ENCODE measurements at regions not wholly inside any gene's neighbourhood (a gene's known extent, or its start where the extent isn't known, plus 50 kb on each side); places are given as distances from the start of the nearest gene placed in this dataset.

DNA sequence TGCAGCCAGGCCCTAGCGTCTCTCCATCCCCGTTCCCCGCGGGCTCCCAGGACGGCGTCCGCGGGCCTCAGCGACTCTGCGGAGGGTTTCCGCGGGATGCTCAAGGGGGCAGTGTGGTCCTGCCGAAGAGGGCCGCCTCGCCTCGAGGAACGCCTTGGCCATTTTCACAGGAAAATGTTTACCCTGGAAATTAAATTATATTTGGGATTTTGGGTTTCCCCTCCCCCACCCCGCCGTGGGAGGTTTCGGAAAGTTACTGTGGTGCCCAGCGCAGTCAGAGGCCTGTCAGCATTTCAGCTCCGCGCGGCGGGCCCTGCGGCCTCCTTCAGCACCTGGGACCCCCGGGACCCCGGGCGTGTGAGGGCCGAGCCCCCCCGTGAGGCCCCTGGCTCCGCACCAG, 94.5 kb downstream of the PCTP start:
- Histone ChIP-seq H3K36me3 (no peaks in the 10 kb centered on the region), H3K4me3 (peak overlapping the region in 1 of 2 donors; percentile 50), H3K27ac (no peak overlapping the region), H3K27me3 (no peaks in the 10 kb centered on the region), H3K4me1 (peaks cover 0 to 2% of the 10 kb centered on the region in 2 donors), H3K9me3 (no peaks in the 10 kb centered on the region)
- TF ChIP-seq, protein P1, sequence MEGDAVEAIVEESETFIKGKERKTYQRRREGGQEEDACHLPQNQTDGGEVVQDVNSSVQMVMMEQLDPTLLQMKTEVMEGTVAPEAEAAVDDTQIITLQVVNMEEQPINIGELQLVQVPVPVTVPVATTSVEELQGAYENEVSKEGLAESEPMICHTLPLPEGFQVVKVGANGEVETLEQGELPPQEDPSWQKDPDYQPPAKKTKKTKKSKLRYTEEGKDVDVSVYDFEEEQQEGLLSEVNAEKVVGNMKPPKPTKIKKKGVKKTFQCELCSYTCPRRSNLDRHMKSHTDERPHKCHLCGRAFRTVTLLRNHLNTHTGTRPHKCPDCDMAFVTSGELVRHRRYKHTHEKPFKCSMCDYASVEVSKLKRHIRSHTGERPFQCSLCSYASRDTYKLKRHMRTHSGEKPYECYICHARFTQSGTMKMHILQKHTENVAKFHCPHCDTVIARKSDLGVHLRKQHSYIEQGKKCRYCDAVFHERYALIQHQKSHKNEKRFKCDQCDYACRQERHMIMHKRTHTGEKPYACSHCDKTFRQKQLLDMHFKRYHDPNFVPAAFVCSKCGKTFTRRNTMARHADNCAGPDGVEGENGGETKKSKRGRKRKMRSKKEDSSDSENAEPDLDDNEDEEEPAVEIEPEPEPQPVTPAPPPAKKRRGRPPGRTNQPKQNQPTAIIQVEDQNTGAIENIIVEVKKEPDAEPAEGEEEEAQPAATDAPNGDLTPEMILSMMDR (IDR thresholded peaks at IDR 0.05) = peak; percentile 10 to 47 (median 25)
- intact Hi-C loops (cut with DNase I) = no loop called here
- DNase-seq (ENCODE audit: low spot score in 2 of 2) = peak in 1 of 2 donors; percentile 65

DNA sequence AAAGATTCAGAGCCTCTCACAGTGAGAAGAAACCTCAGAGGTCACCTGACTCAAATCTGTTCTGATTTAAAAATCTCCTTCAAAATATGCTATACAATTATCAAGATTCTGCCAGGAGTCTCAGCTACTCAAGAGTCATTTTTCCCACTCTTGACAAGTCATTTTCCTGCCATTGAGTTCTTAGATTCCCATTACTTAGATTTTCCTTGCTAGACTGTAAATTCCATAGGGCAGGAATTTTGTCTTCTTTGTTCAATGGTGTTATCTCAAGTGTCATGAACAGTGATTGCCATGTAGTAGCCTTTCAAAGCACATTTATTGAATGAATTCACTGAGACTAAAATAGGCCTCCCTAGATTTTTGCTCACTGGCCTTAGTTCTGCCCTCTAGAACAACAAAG, 95.9 kb downstream of the PCTP start:
- DNase-seq (ENCODE audit: low spot score in 2 of 2) = no peak
- intact Hi-C loops (cut with DNase I) = no loop called here
- Histone ChIP-seq H3K27me3 (no peaks in the 10 kb centered on the region), H3K4me3 (no peak overlapping the region), H3K27ac (no peak overlapping the region), H3K36me3 (no peaks in the 10 kb centered on the region), H3K4me1 (peaks cover 0 to 2% of the 10 kb centered on the region in 2 donors), H3K9me3 (no peaks in the 10 kb centered on the region)
- TF ChIP-seq, protein P1 (IDR thresholded peaks at IDR 0.05) = no peak

DNA sequence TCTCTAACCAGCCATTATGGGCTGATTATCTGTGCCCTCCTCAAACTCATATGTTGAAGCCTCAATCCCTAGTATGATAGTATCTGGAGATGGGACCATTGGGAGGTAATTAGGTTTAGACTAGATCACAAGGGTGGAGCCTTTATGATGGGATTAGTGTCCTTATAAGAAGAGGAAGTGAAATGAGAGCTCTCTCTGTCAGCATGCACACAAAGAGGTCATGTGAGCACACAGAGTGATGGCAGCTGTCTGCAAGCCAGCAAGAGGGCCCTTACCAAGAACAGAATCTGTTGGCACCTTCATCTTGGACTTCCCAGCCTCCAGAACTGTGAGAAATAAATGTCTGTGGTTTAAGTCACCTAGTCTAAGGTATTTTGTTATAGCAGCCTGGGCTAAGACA, 101.9 kb downstream of the PCTP start:
- H3K4me1 ChIP-seq = no peaks in the 10 kb centered on the region
- no peak for DNase-seq (ENCODE audit: low spot score in 2 of 2)
- H3K36me3 ChIP-seq = no peaks in the 10 kb centered on the region
- H3K27me3 ChIP-seq = no peaks in the 10 kb centered on the region
- intact Hi-C loops (cut with DNase I) = no loop called here
- TF ChIP-seq, protein P1 (IDR thresholded peaks at IDR 0.05) = no peak
- H3K27ac ChIP-seq = no peak overlapping the region
- H3K9me3 ChIP-seq = no peaks in the 10 kb centered on the region
- no peak overlapping the region for H3K4me3 ChIP-seq

DNA sequence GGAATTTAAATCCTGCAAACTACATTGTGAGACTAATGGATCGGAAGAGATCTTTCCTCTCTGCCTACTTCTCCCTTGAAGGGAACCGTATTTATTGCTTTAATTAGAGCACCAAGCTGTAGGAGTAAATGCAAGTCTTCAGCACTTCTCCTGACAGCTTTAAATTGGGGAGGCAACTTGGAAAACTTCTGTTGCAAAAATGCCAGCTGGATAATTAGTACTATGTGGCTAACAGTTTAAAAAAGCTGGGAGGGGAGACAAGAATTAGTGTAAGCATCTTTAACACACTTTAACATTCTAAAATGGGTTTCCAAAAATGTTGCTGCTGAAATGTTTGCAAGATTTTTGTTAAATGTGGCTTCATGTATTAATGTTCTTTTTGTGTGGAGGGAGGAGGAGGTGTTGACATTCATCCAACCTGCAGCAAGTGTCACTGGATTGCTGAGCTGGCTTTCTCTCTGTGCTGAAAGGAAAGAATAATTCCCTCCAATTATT, 108.5 kb downstream of the PCTP start:
- Histone ChIP-seq H3K4me3 (no peak overlapping the region), H3K36me3 (no peaks in the 10 kb centered on the region), H3K27ac (no peak overlapping the region), H3K4me1 (no peaks in the 10 kb centered on the region), H3K9me3 (no peaks in the 10 kb centered on the region), H3K27me3 (no peaks in the 10 kb centered on the region)
- TF ChIP-seq, protein P1 (IDR thresholded peaks at IDR 0.05) = no peak
- intact Hi-C loops (cut with DNase I) = no loop called here
- DNase-seq (ENCODE audit: low spot score in 2 of 2) = no peak

DNA sequence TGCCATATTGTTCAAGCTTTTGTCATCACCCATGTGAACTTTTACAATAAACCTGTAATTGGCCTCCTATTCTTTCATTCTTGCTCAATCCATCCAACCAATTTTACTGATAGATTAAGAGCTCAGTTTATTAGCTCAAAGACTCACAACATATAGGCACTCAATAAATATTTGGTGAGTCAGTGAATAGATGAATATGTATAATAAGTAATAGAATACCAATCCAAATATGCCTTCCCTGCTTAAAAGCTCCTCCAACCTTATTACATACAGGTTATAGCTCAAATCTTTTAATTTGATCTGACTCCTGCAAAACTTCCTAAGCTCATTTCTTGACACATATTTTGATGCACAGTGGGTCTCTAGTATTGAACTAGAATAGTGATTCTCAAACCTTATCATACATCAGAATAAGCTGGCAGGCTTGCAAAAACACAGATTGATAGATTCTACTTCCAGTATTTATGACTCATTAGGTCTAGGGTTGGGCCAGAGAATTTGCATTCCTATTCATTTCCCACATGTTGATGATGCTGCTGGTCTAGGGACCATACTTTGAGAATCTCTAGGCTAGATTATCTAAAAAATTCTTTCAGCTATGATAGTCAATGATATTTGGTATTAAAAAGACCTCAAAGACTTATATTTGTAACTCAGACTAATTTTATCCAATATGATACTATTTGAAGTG, 114.4 kb downstream of the PCTP start:
- DNase-seq (ENCODE audit: low spot score in 2 of 2) = no peak
- no peaks in the 10 kb centered on the region for H3K9me3 ChIP-seq
- H3K27ac ChIP-seq = no peak overlapping the region
- H3K27me3 ChIP-seq = no peaks in the 10 kb centered on the region
- intact Hi-C loops (cut with DNase I) = no loop called here
- no peak overlapping the region for H3K4me3 ChIP-seq
- TF ChIP-seq, protein P1 (IDR thresholded peaks at IDR 0.05) = no peak
- H3K4me1 ChIP-seq = no peaks in the 10 kb centered on the region
- H3K36me3 ChIP-seq = no peaks in the 10 kb centered on the region

Measured in ascending aorta (tissue), 2 donors.